ENCODE measurements at regions not wholly inside any gene's neighbourhood (a gene's known extent, or its start where the extent isn't known, plus 50 kb on each side); places are given as distances from the start of the nearest gene placed in this dataset.
A peak's percentile ranks its signal among the peaks of the same experiment; 100 is the strongest.

- ATAC-seq (no peak), DNase-seq (ENCODE audit: low spot score) (no peak)
- intact Hi-C loops (cut with DNase I), result no loop called here
Observed at GRCh38 chr2:56681659-56682396, 498.0 kb downstream of the CCDC85A start.

DNA sequence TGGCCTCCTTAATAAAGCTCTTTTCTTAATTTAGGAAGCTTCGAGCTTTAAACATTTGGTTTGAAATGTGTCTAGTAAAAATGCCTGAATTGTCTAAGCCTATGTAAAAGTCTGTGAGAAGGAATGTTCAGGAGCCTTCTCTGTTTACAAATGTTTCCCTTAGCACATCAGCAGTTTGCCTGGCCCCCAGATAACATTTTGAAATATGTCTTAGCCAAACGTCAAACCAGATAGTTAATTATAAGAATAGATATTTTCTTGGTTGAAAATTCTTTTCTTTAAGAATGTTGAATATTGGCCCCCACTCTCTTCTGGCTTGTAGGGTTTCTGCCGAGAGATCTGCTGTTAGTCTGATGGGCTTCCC lies 498.6 kb downstream of the CCDC85A start:
- intact Hi-C loops (cut with DNase I), result no loop called here
- ATAC-seq (no peak), DNase-seq (ENCODE audit: low spot score) (no peak)

DNA sequence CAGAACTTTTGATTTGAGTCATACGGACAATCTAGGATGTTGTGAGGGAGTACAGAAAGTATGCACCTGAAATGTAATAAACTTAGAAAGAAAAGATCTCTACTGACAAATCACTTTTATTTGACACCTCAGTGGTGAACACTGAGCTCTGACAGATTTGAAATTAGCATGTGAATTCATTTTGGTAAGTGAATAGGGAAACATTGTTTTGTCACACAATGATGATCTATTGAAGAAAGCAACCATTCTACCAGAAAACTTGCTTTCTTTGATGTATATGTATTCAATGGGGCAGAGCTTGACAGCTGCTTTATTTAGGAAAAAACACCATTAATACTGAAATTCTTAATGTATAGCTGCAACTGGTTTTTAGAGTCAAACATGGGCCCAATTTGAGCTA lies 500.5 kb downstream of the CCDC85A start:
- intact Hi-C loops (cut with DNase I), result no loop called here
- ATAC-seq, result no peak
- no peak for DNase-seq (ENCODE audit: low spot score)

DNA sequence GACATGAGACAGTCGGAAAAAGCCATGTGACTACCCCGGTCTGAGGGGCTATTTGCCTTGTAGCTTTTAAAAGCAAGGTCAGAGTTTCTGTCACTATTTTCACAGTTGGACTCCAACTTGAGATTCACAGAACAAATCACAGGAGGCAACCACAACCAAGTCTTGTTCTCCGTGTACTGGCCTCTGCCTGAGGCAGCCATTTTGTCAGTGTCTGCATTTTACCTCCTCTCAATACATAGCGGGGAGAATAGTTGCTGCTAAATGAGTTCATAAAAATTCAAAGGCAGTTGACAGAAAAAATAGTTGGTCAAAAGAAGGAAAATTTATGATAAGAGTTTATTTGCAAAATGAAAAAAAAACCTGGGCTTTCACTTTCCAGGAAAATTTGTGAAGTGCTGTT lies 501.4 kb downstream of the CCDC85A start:
- intact Hi-C loops (cut with DNase I), result no loop called here
- ATAC-seq, result no peak
- DNase-seq (ENCODE audit: low spot score), result no peak

DNA sequence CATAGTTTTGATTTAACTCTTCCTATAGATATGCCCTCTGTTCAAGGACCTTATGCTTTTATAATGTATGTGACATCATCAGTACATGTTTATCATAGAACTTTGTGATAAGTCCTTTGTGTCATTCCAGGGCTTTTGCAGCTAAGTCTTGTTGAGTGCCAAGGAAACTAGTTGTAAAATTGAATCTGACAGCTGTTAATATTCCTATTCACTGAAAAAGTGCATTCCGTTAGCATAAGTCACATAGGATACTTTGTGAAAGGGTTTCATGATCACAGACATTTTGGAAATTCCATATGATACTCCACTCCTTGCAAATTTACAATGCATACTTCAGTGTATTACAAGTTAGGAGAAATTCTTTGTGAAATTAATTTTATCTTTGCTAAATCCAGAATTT lies 503.4 kb downstream of the CCDC85A start:
- intact Hi-C loops (cut with DNase I), result no loop called here
- DNase-seq (ENCODE audit: low spot score), result no peak
- ATAC-seq, result no peak

GRCh38 chr2:56688661-56689060 lies 504.9 kb downstream of the CCDC85A start:
- DNase-seq (ENCODE audit: low spot score), result no peak
- intact Hi-C loops (cut with DNase I), result no loop called here
- no peak for ATAC-seq

DNA sequence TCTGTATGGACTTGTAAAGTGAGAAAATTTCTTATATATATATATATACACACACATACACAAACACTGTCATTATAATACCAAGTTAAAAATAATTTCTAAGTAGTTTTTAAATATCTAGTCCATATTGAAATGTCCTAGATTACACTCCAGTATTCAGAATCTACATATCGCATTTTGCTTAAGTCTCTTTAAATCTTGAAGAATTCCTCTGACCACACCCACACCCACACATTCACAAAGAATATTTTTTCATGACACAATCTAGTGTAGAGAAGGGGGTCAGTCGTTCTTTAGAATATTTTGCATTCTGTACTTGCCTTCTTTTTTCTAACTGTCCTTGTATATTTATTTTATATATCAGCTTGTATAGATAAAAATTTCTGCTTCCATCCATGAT lies 509.7 kb downstream of the CCDC85A start:
- intact Hi-C loops (cut with DNase I), result no loop called here
- ATAC-seq (no peak), DNase-seq (ENCODE audit: low spot score) (no peak)

- intact Hi-C loops (cut with DNase I), result no loop called here
- ATAC-seq, result no peak
- no peak for DNase-seq (ENCODE audit: low spot score)
Observed at GRCh38 chr2:56703001-56703400, 519.2 kb downstream of the CCDC85A start.

DNA sequence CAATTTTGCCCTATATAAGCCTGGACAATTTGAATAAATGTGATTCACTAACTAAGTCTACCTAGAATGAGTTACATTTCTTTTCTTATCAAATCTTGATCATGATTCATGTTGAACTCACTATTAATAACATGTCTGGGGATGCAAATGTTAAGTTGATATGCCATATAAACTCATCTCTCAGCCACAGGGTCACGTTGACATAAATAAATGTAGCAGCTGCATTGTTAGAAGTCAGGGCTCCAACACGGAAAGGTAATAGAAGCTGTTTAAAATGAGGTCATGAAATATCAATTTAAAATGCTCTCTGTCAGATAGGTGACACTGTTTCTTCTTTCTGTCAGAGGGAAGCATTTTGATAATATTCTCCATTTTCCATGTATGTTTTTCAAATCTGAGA lies 521.9 kb downstream of the CCDC85A start:
- DNase-seq (ENCODE audit: low spot score), result no peak
- intact Hi-C loops (cut with DNase I), result no loop called here
- ATAC-seq, result no peak

DNA sequence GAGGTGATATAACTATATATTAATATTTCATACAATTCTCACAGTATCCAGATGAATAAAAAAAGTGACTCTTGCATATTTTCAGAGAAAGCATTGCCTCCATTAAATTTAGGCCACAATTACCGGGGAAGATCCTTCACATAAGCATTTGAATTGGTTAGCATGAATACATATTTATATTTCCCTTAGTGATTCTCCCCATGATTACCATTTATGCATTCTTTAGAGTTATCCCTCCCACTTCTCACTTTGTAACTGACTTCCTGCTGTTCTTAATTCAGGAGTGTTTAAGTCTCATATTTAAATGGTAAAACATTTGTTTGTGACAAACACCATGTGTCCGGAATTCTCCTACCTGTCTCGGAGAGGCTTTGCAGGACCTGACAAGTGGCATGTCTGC lies 523.4 kb downstream of the CCDC85A start:
- intact Hi-C loops (cut with DNase I), result no loop called here
- no peak for ATAC-seq
- DNase-seq (ENCODE audit: low spot score), result no peak

GRCh38 chr2:56707650-56708049 lies 523.9 kb downstream of the CCDC85A start:
- ATAC-seq (no peak), DNase-seq (ENCODE audit: low spot score) (no peak)
- intact Hi-C loops (cut with DNase I), result no loop called here

GRCh38 chr2:56709181-56709580 lies 525.4 kb downstream of the CCDC85A start:
- DNase-seq (ENCODE audit: low spot score) (no peak), ATAC-seq (no peak)
- intact Hi-C loops (cut with DNase I), result no loop called here

DNA sequence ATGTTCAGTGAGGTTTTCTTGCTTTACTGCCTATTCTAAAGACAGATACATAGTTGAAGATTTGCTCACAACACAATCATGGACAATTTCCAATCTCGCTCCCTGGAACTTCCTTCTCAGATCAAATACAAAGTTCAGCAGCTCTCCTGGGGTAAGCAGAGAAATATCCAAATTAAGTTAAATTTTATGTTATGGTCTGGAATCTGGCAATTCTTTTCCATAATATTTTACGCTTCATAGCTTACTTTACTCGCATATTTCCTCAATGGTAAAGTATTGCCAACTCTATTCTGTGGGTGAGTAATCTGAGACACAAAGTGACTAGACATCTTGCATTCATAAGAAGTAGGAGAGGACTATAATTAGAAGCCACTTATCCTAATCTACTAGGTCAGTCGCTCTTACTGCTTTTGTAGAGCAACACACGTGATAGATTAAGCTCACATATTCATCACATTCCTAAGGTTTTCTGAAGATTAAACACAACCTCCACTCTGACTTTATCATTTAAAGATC lies 529.4 kb downstream of the CCDC85A start:
- ATAC-seq, result no peak
- intact Hi-C loops (cut with DNase I), result no loop called here
- DNase-seq (ENCODE audit: low spot score), result no peak

GRCh38 chr2:56713978-56714377 lies 530.2 kb downstream of the CCDC85A start:
- intact Hi-C loops (cut with DNase I), result no loop called here
- DNase-seq (ENCODE audit: low spot score), result no peak
- no peak for ATAC-seq

DNA sequence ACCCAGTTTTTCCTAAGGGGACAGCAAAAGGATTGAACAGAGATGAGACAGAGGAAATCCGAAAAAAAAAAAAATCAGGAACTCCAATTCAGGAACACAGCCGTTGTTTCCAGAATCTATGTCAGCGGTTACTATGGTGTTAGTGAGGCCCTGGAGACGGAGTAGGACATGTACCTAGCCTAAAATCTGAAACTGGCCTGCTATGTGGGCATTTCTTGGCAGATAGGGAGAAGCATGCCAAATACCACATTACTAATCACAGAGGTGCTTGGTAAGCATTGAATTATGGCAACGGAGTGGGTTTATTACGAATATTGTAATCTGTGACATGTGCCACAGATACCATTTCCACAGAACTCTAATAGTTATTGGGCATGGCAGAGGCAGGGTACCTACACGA lies 530.6 kb downstream of the CCDC85A start:
- DNase-seq (ENCODE audit: low spot score), result no peak
- intact Hi-C loops (cut with DNase I), result no loop called here
- no peak for ATAC-seq

- intact Hi-C loops (cut with DNase I), result no loop called here
- ATAC-seq (no peak), DNase-seq (ENCODE audit: low spot score) (no peak)
Observed at GRCh38 chr2:56715683-56716082, 531.9 kb downstream of the CCDC85A start.

- no peak for ATAC-seq
- intact Hi-C loops (cut with DNase I), result no loop called here
Observed at GRCh38 chr2:56718413-56718812, 534.6 kb downstream of the CCDC85A start.

GRCh38 chr2:56729212-56729611 lies 545.4 kb downstream of the CCDC85A start:
- intact Hi-C loops (cut with DNase I), result no loop called here
- DNase-seq (ENCODE audit: low spot score) (no peak), ATAC-seq (no peak)

More at GRCh38 chr2:56718413-56718812, 534.6 kb downstream of the CCDC85A start:
- no peak for DNase-seq (ENCODE audit: low spot score)

GRCh38 chr2:56732946-56733345 lies 549.2 kb downstream of the CCDC85A start:
- intact Hi-C loops (cut with DNase I), result no loop called here
- ATAC-seq (no peak), DNase-seq (ENCODE audit: low spot score) (no peak)

DNA sequence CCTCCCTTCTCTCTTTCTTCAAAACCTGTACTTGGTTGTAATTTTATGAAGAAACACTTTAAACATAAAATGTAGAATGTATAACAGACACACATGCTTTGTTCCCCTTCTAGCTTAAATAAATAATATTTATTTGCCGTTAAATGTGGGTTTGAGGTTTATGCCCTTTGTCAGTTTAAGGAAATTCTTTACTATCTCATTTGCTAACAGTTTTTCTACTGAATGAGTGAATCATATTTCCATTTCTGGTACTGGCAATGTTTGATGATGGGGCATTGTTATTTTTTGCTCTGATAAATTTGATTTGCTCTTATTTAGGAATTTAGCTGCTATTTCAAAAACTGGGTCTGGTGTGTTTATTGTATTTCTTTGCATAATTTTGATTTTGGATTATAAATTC lies 555.6 kb downstream of the CCDC85A start:
- intact Hi-C loops (cut with DNase I), result no loop called here
- ATAC-seq, result no peak
- DNase-seq (ENCODE audit: low spot score), result no peak

- intact Hi-C loops (cut with DNase I), result loop anchor here (10.0 kb wide), 1 partner anchor 557 kb away; the partner anchor contains the start of gene CCDC85A
- ATAC-seq, result peak; percentile 92
- no peak for DNase-seq (ENCODE audit: low spot score)
Observed at GRCh38 chr2:56741601-56742102, 557.9 kb downstream of the CCDC85A start.

Measured in sciatic nerve (tissue), 2 donors.